ENCODE measurements at regions not wholly inside any gene's neighbourhood (a gene's known extent, or its start where the extent isn't known, plus 50 kb on each side); places are given as distances from the start of the nearest gene placed in this dataset.
"Not testable (repeated sequence)": the region's sequence is repeated elsewhere in the genome, so short reads cannot be mapped to it uniquely, and the experiment has no call there.

GRCh38 chr2:41313082-41313481 is 734.7 kb upstream of the PKDCC start:
- intact Hi-C loops (cut with DNase I, micrococcal nuclease): no loop called here
- ATAC-seq: no peak

GRCh38 chr2:41314511-41315070 is 733.2 kb upstream of the PKDCC start:
- intact Hi-C loops (cut with DNase I, micrococcal nuclease): no loop called here
- no peak for ATAC-seq
- DNase-seq: no peak

More at GRCh38 chr2:41313082-41313481, 734.7 kb upstream of the PKDCC start:
- no peak for DNase-seq

GRCh38 chr2:41319437-41319836 is 728.4 kb upstream of the PKDCC start:
- DNase-seq (no peak), ATAC-seq (no peak)
- intact Hi-C loops (cut with DNase I, micrococcal nuclease): no loop called here

GRCh38 chr2:41320491-41320890 is 727.3 kb upstream of the PKDCC start:
- DNase-seq: no peak
- no peak for ATAC-seq
- intact Hi-C loops (cut with DNase I, micrococcal nuclease): no loop called here

- ATAC-seq (no peak), DNase-seq (no peak)
- intact Hi-C loops (cut with DNase I, micrococcal nuclease): no loop called here
Measured at GRCh38 chr2:41321351-41321750, 726.5 kb upstream of the PKDCC start.

- no peak for DNase-seq
- intact Hi-C loops (cut with DNase I, micrococcal nuclease): no loop called here
- no peak for ATAC-seq
Measured at GRCh38 chr2:41326851-41327250, 721.0 kb upstream of the PKDCC start.

GRCh38 chr2:41329040-41329439 is 718.8 kb upstream of the PKDCC start:
- intact Hi-C loops (cut with DNase I, micrococcal nuclease): no loop called here
- ATAC-seq (no peak), DNase-seq (no peak)

GRCh38 chr2:41334159-41334558 is 713.7 kb upstream of the PKDCC start:
- DNase-seq: no peak
- intact Hi-C loops (cut with DNase I, micrococcal nuclease): no loop called here
- ATAC-seq: no peak

GRCh38 chr2:41335573-41335972 is 712.2 kb upstream of the PKDCC start:
- DNase-seq; intact Hi-C loops (cut with DNase I, micrococcal nuclease); ATAC-seq: not testable (repeated sequence)

GRCh38 chr2:41337956-41338355 is 709.9 kb upstream of the PKDCC start:
- intact Hi-C loops (cut with DNase I, micrococcal nuclease): no loop called here
- ATAC-seq (no peak), DNase-seq (no peak)

- ATAC-seq (no peak), DNase-seq (no peak)
- intact Hi-C loops (cut with DNase I, micrococcal nuclease): no loop called here
Measured at GRCh38 chr2:41344529-41344928, 703.3 kb upstream of the PKDCC start.

- ATAC-seq (no peak), DNase-seq (no peak)
- intact Hi-C loops (cut with DNase I, micrococcal nuclease): no loop called here
Measured at GRCh38 chr2:41353060-41353459, 694.8 kb upstream of the PKDCC start.

- intact Hi-C loops (cut with DNase I, micrococcal nuclease): no loop called here
- ATAC-seq (no peak), DNase-seq (no peak)
Measured at GRCh38 chr2:41355794-41356193, 692.0 kb upstream of the PKDCC start.

- intact Hi-C loops (cut with DNase I, micrococcal nuclease): no loop called here
- DNase-seq (no peak), ATAC-seq (no peak)
Measured at GRCh38 chr2:41364842-41365241, 683.0 kb upstream of the PKDCC start.

GRCh38 chr2:41375901-41376300 is 671.9 kb upstream of the PKDCC start:
- intact Hi-C loops (cut with DNase I, micrococcal nuclease): no loop called here

GRCh38 chr2:41377837-41378236 is 670.0 kb upstream of the PKDCC start:
- intact Hi-C loops (cut with DNase I, micrococcal nuclease): no loop called here
- DNase-seq: no peak
- no peak for ATAC-seq

More at GRCh38 chr2:41375901-41376300, 671.9 kb upstream of the PKDCC start:
- no peak for DNase-seq
- ATAC-seq: no peak

GRCh38 chr2:41378420-41378819 is 669.4 kb upstream of the PKDCC start:
- ATAC-seq (no peak), DNase-seq (no peak)
- intact Hi-C loops (cut with DNase I, micrococcal nuclease): no loop called here

- ATAC-seq (no peak), DNase-seq (no peak)
- intact Hi-C loops (cut with DNase I, micrococcal nuclease): no loop called here
Measured at GRCh38 chr2:41379496-41380221, 668.2 kb upstream of the PKDCC start.

GRCh38 chr2:41381701-41382100 is 666.1 kb upstream of the PKDCC start:
- DNase-seq (no peak), ATAC-seq (no peak)
- intact Hi-C loops (cut with DNase I, micrococcal nuclease): no loop called here

GRCh38 chr2:41387519-41387918 is 660.3 kb upstream of the PKDCC start:
- intact Hi-C loops (cut with DNase I, micrococcal nuclease): no loop called here
- DNase-seq (no peak), ATAC-seq (no peak)

- ATAC-seq (no peak), DNase-seq (no peak)
- intact Hi-C loops (cut with DNase I, micrococcal nuclease): no loop called here
Measured at GRCh38 chr2:41393621-41394020, 654.2 kb upstream of the PKDCC start.

Measured in left colon (tissue), 2 donors.